Gastroesophageal sphincter (tissue), 4 donors: ENCODE measurements at regions not wholly inside any gene's neighbourhood (a gene's known extent, or its start where the extent isn't known, plus 50 kb on each side); places are given as distances from the start of the nearest gene placed in this dataset.
"Not testable (repeated sequence)": the region's sequence is repeated elsewhere in the genome, so short reads cannot be mapped to it uniquely, and the experiment has no call there.

Source experiments
- ATAC-seq: fragments of 150-250 bp; one replicate; pipeline ENCODE4 v1.9.1; 2016; ENCODE audit warnings: mild to moderate bottlenecking, moderate library complexity
- H3K27ac ChIP-seq, 4 donors: fragments of 200-600 bp; sonication (generic) in 3 of 4; 1 replicate in 3 of 4; 2 replicates in 1 of 4; pipeline ENCODE4 v1.5.1; 2016 to 2019
- H3K27me3 ChIP-seq: fragments of 200-600 bp; sonication (generic); one replicate; pipeline ENCODE4 v1.5.1; 2019
- H3K36me3 ChIP-seq, 2 donors: fragments of 200-600 bp; sonication (generic); one replicate each; pipeline ENCODE4 v1.5.1; 2019; ENCODE audit warnings: control low read depth in 1 of 2
- H3K4me1 ChIP-seq, 3 donors: fragments of 200-600 bp; sonication (generic); 1 replicate in 2 of 3; 2 replicates in 1 of 3; pipeline ENCODE4 v1.5.1; 2016 to 2019; ENCODE audit warnings: control low read depth in 2 of 3
- H3K4me3 ChIP-seq, 2 donors: fragments of 200-600 bp; sonication (generic); one replicate each; pipeline ENCODE4 v1.5.1; 2019; ENCODE audit warnings: mild to moderate bottlenecking in 1 of 2, moderate library complexity in 1 of 2
- H3K9me3 ChIP-seq, 3 donors: fragments of 200-600 bp; sonication (generic); one replicate each; pipeline ENCODE4 v1.5.1; 2017 to 2019; ENCODE audit warnings: control low read depth in 2 of 3
- CTCF ChIP-seq, 4 experiments: fragments of 200-600 bp in 2 of 4; fragments of 450-650 bp in 2 of 4; sonication (generic) in 1 of 4; IDR thresholded peaks; one replicate each; pipeline ENCODE4 v1.5.1; 2017 to 2019; ENCODE audit warnings: antibody characterized with exemption in 4 of 4, mild to moderate bottlenecking in 2 of 4, moderate library complexity in 2 of 4
- EP300 ChIP-seq: sonication (generic); formaldehyde crosslinking; IDR thresholded peaks from one replicate; pipeline ENCODE4 v1.6.1; 2017; ENCODE audit warnings: antibody characterized with exemption, mild to moderate bottlenecking
- POLR2A ChIP-seq, 2 donors: fragments of 450-650 bp; IDR thresholded peaks; one replicate each; pipeline ENCODE4 v1.6.1; 2017; ENCODE audit warnings: antibody characterized with exemption in 2 of 2, mild to moderate bottlenecking in 2 of 2, moderate library complexity in 1 of 2
- POLR2AphosphoS5 ChIP-seq: sonication (generic); formaldehyde crosslinking; IDR thresholded peaks from one replicate; pipeline ENCODE4 v1.6.1; 2017; ENCODE audit warnings: antibody characterized with exemption
- WGBS, 2 donors: methylation state at CpG; one replicate each; pipeline ENCODE4 v1.1.5; 2018; ENCODE audit warnings: low coverage in 1 of 2; 5-methylcytosine and 5-hydroxymethylcytosine counted together

- ATAC-seq: no peak
- TF ChIP-seq POLR2A (IDR thresholded peaks at IDR 0.05): no peak
- no peak for TF ChIP-seq CTCF (IDR thresholded peaks at IDR 0.05)
- TF ChIP-seq EP300: no peak
- no peak for TF ChIP-seq POLR2AphosphoS5
- H3K27me3 ChIP-seq: no peaks in the 10 kb centered on the region
- no peak overlapping the region for H3K4me3 ChIP-seq
- H3K4me1 ChIP-seq: no peaks in the 10 kb centered on the region
- no peaks in the 10 kb centered on the region for H3K36me3 ChIP-seq
- WGBS, 2 donors: 38 to 63% methylated on average over 4 of the region's 4 CpGs
- H3K27ac ChIP-seq: no peak overlapping the region
- H3K9me3 ChIP-seq: peaks cover 0 to 5% (median 0%) of the 10 kb centered on the region in 3 donors
Measured at GRCh38 chr3:20458994-20459716, 273.1 kb upstream of the SGO1 start.

GRCh38 chr3:20456511-20456910 lies 270.5 kb upstream of the SGO1 start:
- ATAC-seq: no peak
- Histone ChIP-seq H3K9me3 (peaks cover 0 to 5% (median 0%) of the 10 kb centered on the region in 3 donors), H3K4me3 (no peak overlapping the region), H3K27me3 (no peaks in the 10 kb centered on the region), H3K4me1 (no peaks in the 10 kb centered on the region), H3K36me3 (no peaks in the 10 kb centered on the region), H3K27ac (no peak overlapping the region)
- TF ChIP-seq CTCF (IDR thresholded peaks at IDR 0.05): no peak
- TF ChIP-seq EP300: no peak
- TF ChIP-seq POLR2AphosphoS5: no peak
- TF ChIP-seq POLR2A (IDR thresholded peaks at IDR 0.05): no peak
- WGBS, 2 donors: 68 to 71% methylated on average over 1 of the region's 1 CpG

- no peaks in the 10 kb centered on the region for H3K27me3 ChIP-seq
- no peak for ATAC-seq
- H3K4me1 ChIP-seq: no peaks in the 10 kb centered on the region
- H3K4me3 ChIP-seq: no peak overlapping the region
- no peaks in the 10 kb centered on the region for H3K36me3 ChIP-seq
- 67% methylated on average over 1 of the region's 1 CpG; no CpG with 5 or more reads in 1 of the 2 donors for WGBS, 2 donors
- no peak overlapping the region for H3K27ac ChIP-seq
- no peaks in the 10 kb centered on the region for H3K9me3 ChIP-seq
- TF ChIP-seq CTCF (IDR thresholded peaks at IDR 0.05) (no peak), POLR2A (IDR thresholded peaks at IDR 0.05) (no peak), EP300 (no peak), POLR2AphosphoS5 (no peak)
Measured at GRCh38 chr3:20451170-20451569, 265.2 kb upstream of the SGO1 start.

- Histone ChIP-seq H3K9me3 (no peaks in the 10 kb centered on the region), H3K4me1 (no peaks in the 10 kb centered on the region), H3K27me3 (no peaks in the 10 kb centered on the region), H3K27ac (no peak overlapping the region), H3K4me3 (no peak overlapping the region), H3K36me3 (no peaks in the 10 kb centered on the region)
- no peak for ATAC-seq
- WGBS, 2 donors: 80 to 90% methylated on average over 1 of the region's 1 CpG
- no peak for TF ChIP-seq CTCF (IDR thresholded peaks at IDR 0.05)
- no peak for TF ChIP-seq EP300
- no peak for TF ChIP-seq POLR2A (IDR thresholded peaks at IDR 0.05)
- TF ChIP-seq POLR2AphosphoS5: no peak
Measured at GRCh38 chr3:20450611-20451010, 264.6 kb upstream of the SGO1 start.

GRCh38 chr3:20442846-20443245 lies 256.8 kb upstream of the SGO1 start:
- no peaks in the 10 kb centered on the region for H3K4me1 ChIP-seq
- H3K36me3 ChIP-seq: no peaks in the 10 kb centered on the region
- no peak for ATAC-seq
- H3K27me3 ChIP-seq: no peaks in the 10 kb centered on the region
- 57% methylated on average over 1 of the region's 1 CpG; no CpG with 5 or more reads in 1 of the 2 donors for WGBS, 2 donors
- TF ChIP-seq EP300 (no peak), POLR2A (IDR thresholded peaks at IDR 0.05) (no peak), CTCF (IDR thresholded peaks at IDR 0.05) (no peak), POLR2AphosphoS5 (no peak)
- H3K27ac ChIP-seq: no peak overlapping the region
- H3K9me3 ChIP-seq: no peaks in the 10 kb centered on the region
- H3K4me3 ChIP-seq: no peak overlapping the region

- H3K36me3 ChIP-seq, H3K4me3 ChIP-seq, ATAC-seq, H3K27ac ChIP-seq, H3K4me1 ChIP-seq, H3K27me3 ChIP-seq: not testable (repeated sequence)
- WGBS, 2 donors: 73 to 84% methylated on average over 2 of the region's 2 CpGs
- peaks cover 0 to 27% (median 0%) of the 10 kb centered on the region in 3 donors for H3K9me3 ChIP-seq
Measured at GRCh38 chr3:20427268-20427667, 241.3 kb upstream of the SGO1 start.
